DMS79 (cell line): ENCODE measurements at regions not wholly inside any gene's neighbourhood (a gene's known extent, or its start where the extent isn't known, plus 50 kb on each side); places are given as distances from the start of the nearest gene placed in this dataset.
"Not testable (repeated sequence)": the region's sequence is repeated elsewhere in the genome, so short reads cannot be mapped to it uniquely, and the experiment has no call there.

Experiments
- DNase-seq: peaks from one replicate; lab custom pipeline; 2025; lab: John Stamatoyannopoulos, UW

DNA sequence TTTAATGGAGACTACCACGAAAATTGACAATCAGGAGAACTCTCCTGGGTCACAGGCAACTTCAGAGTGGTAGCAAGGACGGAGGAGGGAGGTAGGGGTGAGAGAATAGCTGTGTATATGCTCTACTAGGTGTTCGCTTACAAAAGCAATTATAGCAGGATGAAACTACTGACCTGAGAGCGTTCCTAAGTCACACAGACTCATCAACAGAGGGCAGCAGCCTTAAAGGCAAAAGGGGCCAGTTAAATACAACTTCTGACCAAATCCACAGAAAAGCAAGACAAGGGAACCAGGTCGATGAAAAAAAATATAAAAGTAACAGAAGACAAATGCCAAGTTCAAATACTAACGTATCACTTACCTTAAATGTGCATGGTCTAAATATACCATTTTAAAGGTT, 894.6 kb downstream of the PLOD2 start:
- no peak for DNase-seq

DNA sequence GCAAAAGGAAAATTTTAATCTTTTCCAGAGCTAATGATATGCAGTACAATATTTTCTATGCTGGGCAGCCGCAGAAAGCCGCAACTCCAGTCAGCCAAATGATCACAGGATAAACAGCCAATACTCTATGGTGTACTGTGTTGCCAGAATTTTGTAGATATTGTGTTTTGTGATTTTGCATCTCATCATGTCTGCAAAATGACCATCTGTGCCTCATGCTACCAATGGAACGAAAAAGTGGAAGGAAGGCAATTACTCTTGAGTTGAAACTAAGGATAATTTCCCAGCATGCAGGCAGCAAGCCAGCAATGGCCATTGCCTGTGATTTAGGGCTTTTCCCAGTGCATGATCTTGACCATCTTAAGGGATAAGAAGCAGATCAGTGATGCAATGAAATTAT, 891.9 kb downstream of the PLOD2 start:
- no peak for DNase-seq

DNA sequence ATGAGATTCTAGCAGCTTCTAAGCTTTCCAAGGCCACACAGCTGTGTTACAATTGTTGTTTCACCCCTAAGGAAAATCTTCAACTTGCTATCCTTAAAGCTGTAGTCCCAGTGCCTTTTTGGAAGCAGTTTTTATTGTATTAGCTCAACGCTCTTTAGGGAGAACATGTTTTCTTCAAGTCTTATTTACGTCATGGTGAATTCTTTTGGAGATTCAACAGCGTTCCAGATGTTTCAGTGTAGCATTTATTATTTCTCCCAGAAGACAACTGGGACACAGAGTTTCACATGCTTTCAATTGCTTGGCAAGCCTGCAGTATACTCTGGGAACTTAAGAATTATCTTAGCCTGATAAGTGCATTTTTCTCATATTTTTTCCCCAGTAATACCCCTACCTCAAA, 888.3 kb downstream of the PLOD2 start:
- no peak for DNase-seq

DNA sequence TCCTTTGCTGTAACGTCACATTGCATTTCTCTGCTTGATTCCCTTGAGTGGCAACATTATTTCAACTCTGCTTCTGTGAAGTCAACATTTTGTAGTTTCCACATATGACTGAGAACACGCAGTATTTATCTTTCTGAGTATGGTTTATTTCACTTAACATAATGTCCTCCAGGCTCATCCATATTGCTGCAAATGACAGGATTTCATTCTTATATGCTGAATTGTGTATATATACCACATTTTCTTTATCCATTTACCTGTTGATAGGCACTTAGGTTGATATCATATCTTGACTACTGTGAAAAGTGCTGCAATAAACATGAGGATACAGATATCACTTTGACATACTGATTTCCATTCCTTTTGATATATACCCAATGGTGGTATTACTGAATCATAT, 878.5 kb downstream of the PLOD2 start:
- no peak for DNase-seq

DNA sequence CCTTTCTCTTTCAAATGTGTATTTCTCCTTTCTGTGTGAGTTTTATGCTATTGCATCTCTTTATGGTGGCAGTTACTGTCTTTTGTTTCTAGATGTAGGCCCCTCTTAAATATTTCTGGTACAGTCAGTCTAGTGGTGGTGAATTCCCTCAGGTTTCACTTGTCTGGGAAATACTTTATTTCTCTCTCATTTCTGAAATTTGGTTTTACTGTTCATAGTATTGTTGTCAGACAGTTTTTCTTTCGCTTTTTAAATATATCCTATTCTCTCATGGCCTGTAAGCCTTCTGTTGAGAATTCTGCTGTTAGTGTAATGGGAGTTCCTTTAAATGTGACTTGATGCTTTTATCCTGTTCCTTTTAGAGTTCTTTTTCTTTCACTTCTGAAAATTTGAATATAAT, 874.0 kb downstream of the PLOD2 start:
- DNase-seq: no peak

DNA sequence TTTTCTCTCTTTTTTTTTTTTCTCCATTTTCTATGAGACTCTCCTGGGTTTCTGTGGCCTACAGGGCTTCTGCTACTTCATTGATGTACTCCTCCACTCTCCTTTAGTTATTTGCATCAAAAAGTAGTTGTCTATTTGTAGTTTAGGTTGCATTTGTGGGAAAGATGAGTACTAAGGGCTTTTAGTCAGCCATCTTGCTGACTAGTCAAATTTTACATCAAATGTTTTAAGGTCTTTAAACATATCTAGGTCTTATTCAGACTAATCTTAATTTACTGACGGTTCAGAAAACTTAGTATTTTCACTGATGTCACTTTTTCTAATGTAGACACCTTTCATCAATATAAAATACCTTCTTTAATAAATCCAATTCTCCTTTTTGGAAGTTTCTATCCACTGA, 871.0 kb downstream of the PLOD2 start:
- no peak for DNase-seq

DNA sequence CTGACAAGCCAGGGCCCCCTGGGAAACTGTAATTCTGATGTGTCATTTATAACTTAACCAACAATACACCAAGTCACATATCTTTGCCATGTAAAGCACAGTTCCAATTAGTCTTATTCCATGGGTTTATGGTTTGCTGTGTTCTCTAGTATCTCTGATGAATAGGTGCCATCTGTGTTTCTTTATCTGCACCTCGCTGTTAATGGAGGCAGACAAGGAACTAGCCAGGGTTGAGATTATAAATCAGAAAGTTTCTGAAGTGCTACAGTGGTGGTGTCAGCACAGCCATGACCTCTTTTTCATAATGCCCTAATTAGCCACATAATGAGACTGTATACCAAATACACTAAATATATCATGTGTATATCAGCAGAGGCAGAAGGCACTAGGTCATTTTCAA, 866.4 kb downstream of the PLOD2 start:
- DNase-seq: no peak

DNA sequence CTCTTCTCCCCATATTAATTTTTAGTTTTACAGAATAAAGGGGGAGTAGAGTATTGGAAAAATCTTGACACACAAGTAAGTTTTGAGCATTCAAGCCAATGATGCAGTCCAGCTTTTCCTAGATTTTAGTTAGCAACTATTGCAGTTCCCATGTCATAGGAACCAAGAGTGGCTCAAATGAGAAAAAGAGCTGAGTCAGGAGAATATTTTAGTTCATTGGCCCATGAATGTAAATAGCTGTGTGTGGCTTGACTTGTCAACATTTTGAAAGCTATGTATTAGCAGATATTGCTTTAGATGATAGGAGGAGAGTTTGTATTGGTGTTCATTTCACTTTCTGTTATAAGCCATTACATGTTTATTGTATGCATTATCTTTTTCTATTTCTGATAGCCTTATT, 853.7 kb downstream of the PLOD2 start:
- no peak for DNase-seq

DNA sequence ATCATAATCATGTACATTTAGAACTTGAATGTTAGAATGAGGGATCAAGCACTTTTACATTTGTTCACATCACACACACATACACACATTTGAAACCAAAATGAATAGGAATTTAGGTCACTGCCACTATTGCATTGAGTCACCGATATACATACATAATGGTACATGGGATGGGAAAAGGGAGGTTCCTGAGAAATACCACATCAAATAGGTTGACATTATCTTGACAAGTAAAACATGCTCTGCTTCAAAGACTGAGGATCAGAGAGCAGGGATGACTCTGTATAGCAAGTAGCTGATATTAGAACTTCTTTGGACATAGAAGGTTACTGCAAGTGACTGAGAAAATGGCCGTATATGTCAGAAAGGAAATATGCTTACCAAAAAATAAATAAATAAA, 847.2 kb downstream of the PLOD2 start:
- DNase-seq: no peak

DNA sequence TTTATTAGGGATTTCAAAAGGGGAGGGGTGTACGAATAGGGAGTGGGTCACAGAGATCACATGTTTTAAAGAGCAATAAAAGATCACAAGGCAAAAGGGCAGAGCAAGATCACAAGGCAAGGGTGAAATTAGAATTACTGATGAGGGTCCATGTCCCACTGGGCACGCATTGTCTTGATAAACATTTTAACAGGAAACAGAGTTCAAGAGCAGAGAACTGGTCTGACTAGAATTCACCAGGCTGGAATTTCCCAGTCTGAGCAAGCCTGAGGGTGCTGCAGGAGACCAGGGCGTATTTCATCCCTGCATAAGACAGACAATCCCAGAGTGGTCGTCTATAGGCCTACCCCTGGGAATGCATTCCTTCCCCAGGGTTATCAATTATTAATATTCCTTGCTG, 844.7 kb downstream of the PLOD2 start:
- DNase-seq: not testable (repeated sequence)

DNA sequence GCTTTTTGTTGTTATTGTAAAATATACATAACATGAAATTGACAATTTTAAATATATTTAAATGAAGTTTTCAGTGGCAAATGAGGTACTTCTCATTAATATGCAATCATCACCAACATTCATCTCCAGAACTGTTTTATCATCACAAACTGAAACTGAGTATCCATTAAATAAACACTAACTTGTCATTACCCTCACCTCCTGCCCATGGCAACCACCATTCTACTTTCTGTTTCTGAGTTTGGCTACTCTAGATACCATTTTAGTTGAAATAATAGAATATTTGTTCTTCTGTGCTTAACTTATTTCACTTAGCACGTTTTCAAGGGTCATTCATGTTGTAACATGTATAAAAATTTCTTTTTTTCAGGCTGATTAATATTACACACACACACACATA, 834.3 kb downstream of the PLOD2 start:
- no peak for DNase-seq

DNA sequence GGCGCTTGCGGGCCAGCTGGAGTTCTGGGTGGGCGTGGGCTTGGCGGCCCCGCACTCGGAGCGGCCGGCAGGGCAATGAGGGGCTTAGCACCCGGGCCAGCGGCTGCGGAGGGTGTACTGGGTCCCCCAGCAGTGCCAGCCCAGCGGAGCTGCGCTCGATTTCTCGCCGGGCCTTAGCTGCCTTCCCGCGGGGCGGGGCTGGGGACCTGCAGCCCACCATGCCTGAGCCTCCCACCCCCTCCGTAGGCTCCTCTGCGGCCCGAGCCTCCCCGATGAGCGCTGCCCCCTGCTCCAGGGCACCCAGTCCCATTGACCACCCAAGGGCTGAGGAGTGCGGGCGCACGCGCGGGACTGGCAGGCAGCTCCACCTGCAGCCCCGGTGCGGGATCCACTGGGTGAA, 827.6 kb downstream of the PLOD2 start:
- DNase-seq: not testable (repeated sequence)

DNA sequence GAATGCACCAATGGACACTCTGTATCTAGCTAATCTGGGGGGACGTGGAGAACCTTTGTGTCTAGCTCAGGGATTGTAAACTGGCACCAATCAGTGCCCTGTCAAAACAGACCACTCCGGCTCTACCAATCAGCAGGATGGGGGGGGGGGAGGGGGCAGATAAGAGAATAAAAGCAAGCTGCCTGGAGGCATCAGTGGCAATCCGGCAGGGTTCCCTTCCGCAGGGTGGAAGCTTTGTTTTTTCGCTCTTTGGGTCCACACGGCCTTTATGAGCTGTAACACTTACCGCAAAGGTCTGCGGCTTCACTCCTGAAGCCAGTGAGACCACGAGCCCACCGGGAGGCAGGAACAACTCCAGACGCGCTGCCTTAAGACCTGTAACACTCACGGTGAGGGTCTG, 827.1 kb downstream of the PLOD2 start:
- DNase-seq: no peak

DNA sequence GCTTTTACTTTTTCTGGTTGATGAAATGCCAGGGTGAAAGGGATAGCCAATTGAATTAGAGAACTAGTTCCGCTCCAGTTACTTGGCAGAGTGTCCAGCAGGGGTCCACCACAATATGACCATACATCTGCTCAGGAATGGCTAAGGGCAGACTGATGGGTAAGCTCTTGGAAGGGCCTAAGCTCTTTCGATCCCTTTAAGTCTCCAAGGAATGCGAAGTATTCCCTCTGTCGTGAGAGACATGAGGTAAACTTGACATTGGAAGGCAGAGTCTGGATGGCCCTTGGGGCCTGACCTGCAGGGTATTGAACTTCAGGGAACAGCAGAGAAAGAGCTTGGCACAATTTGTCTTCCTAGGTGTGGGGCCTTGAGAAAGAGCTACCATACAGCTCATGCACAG, 805.8 kb downstream of the PLOD2 start:
- no peak for DNase-seq

DNA sequence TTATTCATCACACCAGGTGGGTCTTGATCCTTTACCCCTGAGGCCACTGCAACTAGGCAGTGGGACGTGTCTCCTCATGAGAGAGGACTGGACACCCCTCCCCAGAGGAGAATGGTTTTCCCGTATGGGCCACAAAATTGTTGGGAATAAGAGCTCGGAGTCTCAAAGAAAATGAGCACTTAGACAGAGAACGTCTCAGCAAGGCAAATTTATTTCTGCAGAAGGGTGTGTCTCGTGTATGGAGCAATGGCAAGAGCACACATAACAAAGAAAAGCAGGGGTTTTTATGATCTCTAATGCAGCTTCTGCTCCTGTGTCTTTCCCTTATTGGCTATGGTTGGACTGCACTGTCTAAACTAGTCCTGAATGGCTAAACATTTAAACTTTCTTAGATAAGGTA, 803.5 kb downstream of the PLOD2 start:
- DNase-seq: no peak

DNA sequence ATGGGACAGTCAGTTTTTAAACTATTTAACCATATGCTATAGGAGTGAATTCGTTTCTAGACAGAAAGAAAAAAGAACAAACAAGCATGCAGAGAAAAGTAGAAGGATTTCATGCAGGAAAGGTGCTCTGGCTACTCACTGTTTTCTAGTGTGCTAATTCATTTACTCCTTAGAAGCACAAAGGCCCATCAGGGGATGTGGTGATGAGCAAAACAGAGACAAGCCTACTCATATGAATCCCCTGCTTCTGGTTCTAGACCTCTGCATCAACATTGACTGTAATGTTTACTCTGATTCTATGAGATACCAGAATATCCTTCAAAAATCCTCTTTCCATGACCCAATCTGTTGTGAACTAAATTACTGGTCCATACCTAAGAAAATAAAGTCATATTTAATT, 801.9 kb downstream of the PLOD2 start:
- DNase-seq: no peak

DNA sequence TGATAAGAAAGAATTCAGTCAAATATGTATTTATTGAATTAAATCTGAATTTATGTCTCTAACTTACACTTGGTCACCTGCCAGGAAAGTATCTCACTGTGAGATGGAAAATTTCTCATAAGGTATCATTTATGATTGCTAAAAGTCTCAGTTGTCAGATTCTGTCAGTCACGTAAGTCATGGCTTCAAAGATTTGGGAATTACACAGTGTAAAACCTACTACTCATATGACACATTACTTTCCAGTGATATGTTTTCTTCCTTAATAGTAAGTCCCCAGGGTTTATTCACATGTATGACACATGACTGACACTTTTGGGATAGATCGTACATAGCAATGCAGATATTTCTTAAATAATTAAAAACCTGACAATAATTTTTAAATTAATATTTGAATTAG, 792.2 kb downstream of the PLOD2 start:
- no peak for DNase-seq

DNA sequence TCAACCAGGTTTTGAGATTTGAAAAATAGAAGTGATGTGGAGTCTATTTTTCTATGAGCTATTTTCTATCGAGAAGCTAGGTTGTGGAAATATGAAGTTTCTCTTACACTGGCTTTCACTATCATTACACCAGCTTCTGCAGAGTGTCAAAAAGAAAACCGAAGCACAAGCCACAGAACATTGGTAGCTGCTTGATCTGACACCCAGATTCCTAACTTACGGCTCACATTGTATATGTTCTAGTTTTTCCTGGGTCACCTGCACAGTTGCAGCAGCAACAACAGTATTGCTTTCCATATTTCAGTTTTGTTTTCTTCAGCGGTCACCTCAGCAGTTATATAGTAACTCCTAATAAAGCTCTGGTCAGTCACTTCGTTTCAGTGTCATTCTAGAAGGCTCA, 790.1 kb downstream of the PLOD2 start:
- no peak for DNase-seq

DNA sequence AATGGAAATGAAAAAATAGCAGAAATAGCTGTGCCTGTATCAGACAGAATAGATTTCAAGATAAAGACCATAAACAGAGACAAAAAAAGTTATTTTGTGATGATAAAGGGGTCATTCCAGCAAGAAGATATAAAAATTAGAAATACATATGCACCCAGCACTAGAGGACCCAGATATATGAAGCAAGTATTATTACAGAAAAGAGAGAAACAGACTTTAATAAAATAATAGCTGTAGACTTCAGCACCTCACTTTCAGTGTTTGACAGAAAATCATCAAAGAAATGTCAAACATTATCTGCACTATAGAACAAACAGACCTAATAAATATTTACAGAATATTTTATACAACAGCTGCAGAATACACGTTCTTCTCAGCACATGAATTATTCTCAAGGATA, 783.7 kb downstream of the PLOD2 start:
- no peak for DNase-seq

DNA sequence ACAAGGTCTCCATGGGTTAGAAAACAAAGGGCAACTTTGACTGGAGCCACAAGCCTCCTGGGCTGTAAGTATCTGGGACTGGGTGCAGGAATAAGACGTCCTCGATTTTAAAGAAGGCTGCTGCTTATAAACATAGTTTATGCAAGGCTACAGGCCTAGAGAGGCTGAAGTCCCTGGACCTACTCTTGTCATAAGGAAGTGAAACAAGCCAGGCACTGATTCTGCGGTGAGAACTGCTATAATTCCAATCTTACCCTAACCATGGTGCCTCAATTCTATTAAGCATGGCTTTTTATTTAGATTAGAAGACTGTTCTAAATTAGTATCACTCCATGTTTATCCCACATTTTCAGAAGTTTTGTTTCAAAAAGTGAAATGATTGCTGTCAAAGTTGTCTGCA, 777.6 kb downstream of the PLOD2 start:
- DNase-seq: no peak

DNA sequence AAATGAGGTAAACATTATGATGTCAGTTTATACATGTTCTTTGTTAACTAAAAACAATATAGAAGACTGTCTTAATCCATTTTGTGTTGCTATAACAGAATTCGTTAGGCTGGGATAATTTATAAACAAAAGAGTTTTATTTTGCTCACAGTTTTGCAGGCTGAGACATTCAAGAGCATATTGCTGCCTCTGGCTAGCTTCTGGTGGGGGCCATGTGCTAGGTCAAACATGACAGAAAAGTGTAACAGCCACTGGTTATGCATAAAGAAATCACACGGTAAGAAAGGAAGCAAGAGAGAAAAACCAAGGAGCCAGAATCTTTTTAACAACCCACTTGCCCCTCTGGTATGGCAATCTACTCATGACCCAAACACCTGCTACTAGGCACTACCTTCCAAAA, 776.7 kb downstream of the PLOD2 start:
- DNase-seq: no peak

DNA sequence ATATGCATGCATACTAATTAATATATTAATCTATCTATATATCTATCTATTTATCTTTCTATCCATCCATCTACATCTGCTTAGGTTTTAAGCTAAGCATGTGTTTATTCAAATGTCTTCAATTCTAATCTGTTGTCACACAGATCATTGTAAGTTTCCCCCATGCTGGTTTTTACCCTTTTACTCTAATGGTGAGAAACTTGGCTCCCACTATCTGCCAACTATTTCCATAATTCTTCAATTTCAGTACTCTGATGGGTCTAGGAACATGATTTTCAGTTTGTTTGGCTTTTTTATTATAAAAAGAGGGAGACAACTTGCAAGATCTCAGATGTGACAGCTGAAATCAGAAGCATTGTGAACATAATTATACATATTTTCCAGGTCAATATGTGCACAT, 773.8 kb downstream of the PLOD2 start:
- no peak for DNase-seq

DNA sequence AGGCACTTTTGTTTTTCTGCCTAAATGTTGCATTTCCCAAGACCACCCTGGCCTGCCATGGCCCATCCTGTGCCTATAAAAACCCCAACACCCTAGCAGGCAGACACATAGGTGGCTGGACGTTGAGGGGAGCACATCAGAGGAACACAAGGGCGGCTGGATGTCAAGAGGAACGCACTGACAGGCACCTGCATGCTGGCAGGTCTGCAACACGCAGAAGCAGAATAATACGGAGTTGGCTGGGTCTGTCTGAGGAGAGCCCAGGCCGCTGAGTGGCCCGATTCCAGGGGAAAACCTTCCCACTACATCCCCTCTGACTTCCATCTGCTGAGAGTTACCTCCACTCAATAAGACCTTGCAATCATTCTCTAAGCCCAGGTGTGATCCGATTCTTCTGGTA, 765.6 kb downstream of the PLOD2 start:
- DNase-seq: no peak

DNA sequence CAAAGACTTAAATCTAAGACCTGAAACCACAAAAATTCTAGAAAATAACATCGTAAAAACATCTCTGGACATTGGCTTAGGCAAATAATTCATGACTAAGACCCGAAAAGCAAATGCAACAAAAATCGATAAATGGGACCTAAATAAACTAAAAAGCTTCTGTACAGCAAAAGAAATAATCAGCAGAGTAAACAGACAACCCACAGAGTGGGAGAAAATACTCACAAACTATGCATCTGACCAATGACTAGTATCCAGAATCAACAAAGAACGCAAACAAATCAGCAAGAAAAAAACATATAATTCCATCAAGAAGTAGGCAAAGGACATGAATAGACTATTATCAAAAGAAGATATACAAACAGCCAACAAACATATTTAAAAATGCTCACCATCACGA, 749.4 kb downstream of the PLOD2 start:
- DNase-seq: no peak

DNA sequence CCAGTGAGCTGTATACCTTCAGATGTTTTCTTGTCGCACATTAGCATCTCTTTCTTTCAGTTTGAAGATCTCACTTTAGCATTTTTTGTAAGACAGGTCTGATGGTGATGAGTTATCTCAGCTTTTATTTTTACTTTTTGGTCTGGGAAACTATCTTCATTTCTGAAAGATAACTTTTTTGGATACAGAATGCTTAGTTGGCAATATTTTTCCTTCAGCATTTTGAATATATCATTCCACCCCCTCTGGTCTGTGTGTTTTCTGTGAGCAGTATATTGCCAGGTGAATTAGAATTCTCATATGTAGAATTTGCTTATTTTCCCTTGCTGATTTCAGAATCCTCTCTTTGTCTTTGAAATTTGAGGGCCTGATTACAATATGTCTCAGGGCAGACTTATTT, 743.3 kb downstream of the PLOD2 start:
- DNase-seq: no peak
